ENCODE measurements at regions not wholly inside any gene's neighbourhood (a gene's known extent, or its start where the extent isn't known, plus 50 kb on each side); places are given as distances from the start of the nearest gene placed in this dataset.
"Not testable (repeated sequence)": the region's sequence is repeated elsewhere in the genome, so short reads cannot be mapped to it uniquely, and the experiment has no call there.

- H3K9me3 ChIP-seq (ENCODE audit: low read length) = no peaks in the 10 kb centered on the region
- TF ChIP-seq CTCF (conservative IDR thresholded peaks at IDR 0.05; ENCODE audit: low read length) = no peak
- TF ChIP-seq EZH2phosphoT487 (IDR thresholded peaks at IDR 0.05; ENCODE audit: borderline replicate concordance, low read depth, low read length) = no peak
- intact Hi-C loops (cut with micrococcal nuclease; ENCODE audit: unreplicated experiment) = no loop called here
Observed at GRCh38 chr20:26207237-26207966, 510.7 kb upstream of the ZNF337 start.

DNA sequence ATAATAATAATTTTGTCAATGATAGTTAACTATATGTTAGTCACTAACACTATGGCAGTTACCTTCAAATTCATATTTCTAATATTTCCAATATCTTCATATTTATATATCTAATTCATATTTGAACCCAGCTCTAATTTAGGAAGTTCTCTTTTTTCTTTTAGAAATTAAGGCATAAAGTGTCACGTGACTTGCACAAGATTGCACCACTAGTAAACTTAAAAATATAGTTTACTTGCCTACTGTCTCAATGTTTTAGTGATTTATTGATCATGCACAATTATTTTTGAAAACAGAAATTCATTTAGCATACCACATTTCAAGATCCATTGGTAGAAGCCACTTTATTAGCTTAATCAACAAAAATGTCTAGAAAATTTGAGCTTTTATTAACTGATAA, 508.7 kb upstream of the ZNF337 start:
- Histone ChIP-seq H3K4me3 (ENCODE audit: low read depth, low read length, poor library complexity, severe bottlenecking) (no peak overlapping the region), H3K36me3 (ENCODE audit: insufficient read depth, low read length) (no peaks in the 10 kb centered on the region), H4K20me1 (ENCODE audit: insufficient read depth, low read length) (no peaks in the 10 kb centered on the region), H2AFZ (ENCODE audit: low read length) (no peak overlapping the region), H3K79me2 (ENCODE audit: insufficient read depth, low read depth, low read length) (no peaks in the 10 kb centered on the region), H3K9me3 (ENCODE audit: low read length) (peaks cover 6% of the 10 kb centered on the region; the same call in 1 of the 2 replicates), H3K4me2 (ENCODE audit: low read length) (no peak overlapping the region), H3K4me1 (ENCODE audit: insufficient read depth, low read length, poor library complexity, severe bottlenecking) (no peaks in the 10 kb centered on the region), H3K9me2 (ENCODE audit: insufficient read depth, low read length) (no peaks in the 10 kb centered on the region), H3K27ac (ENCODE audit: low read depth, low read length, poor library complexity, severe bottlenecking) (no peak overlapping the region)
- intact Hi-C loops (cut with micrococcal nuclease; ENCODE audit: unreplicated experiment) = no loop called here
- no peak for DNase-seq (ENCODE audit: low spot score)
- TF ChIP-seq EZH2phosphoT487 (IDR thresholded peaks at IDR 0.05; ENCODE audit: borderline replicate concordance, low read depth, low read length) (no peak), CTCF (conservative IDR thresholded peaks at IDR 0.05; ENCODE audit: low read length) (no peak)
- ChIA-PET CTCF (ENCODE audit: unreplicated experiment) (no interaction called here), POLR2A (interaction anchor here (0.5 to 0.8 kb wide), 3 partner anchors 12 to 1925 kb away, joined by 3 to 5 read pairs (median 4); no protein-coding TSS in a partner anchor)
- BruUV-seq (replicated peaks) = no TSS peak

More at GRCh38 chr20:26207237-26207966, 510.7 kb upstream of the ZNF337 start:
- ChIA-PET POLR2A (no interaction called here), CTCF (ENCODE audit: unreplicated experiment) (no interaction called here)
- Histone ChIP-seq H3K4me2 (ENCODE audit: low read length) (no peak overlapping the region), H3K4me3 (ENCODE audit: low read depth, low read length, poor library complexity, severe bottlenecking) (no peak overlapping the region), H3K9me2 (ENCODE audit: insufficient read depth, low read length) (no peaks in the 10 kb centered on the region), H4K20me1 (ENCODE audit: insufficient read depth, low read length) (no peaks in the 10 kb centered on the region), H3K27ac (ENCODE audit: low read depth, low read length, poor library complexity, severe bottlenecking) (no peak overlapping the region), H3K4me1 (ENCODE audit: insufficient read depth, low read length, poor library complexity, severe bottlenecking) (no peaks in the 10 kb centered on the region), H3K79me2 (ENCODE audit: insufficient read depth, low read depth, low read length) (no peaks in the 10 kb centered on the region), H3K36me3 (ENCODE audit: insufficient read depth, low read length) (no peaks in the 10 kb centered on the region), H2AFZ (ENCODE audit: low read length) (no peak overlapping the region)
- DNase-seq (ENCODE audit: low spot score) = no peak
- no TSS peak for BruUV-seq (replicated peaks)

DNA sequence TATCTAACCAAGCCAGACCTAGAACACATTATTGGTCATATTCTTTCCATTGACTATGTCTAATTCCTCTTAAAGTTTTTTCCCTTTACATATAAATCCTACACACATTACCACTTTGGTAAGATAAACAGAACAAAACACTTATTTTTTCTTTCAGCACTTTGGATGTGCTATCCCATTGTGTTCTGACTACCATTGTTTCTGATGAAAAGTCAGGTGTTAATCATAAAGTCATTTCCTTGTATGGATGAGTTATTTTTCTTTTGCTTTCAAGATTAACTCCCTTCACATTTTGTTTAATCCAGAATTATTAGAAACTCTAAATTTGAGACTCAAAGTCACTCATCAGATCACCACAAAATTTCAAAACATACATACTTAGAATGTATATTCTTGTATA, 504.4 kb upstream of the ZNF337 start:
- H3K27ac ChIP-seq (ENCODE audit: low read depth, low read length, poor library complexity, severe bottlenecking); H3K4me2 ChIP-seq (ENCODE audit: low read length); CTCF ChIA-PET (ENCODE audit: unreplicated experiment); H3K79me2 ChIP-seq (ENCODE audit: insufficient read depth, low read depth, low read length); H4K20me1 ChIP-seq (ENCODE audit: insufficient read depth, low read length); H2AFZ ChIP-seq (ENCODE audit: low read length); BruUV-seq (replicated peaks); H3K4me3 ChIP-seq (ENCODE audit: low read depth, low read length, poor library complexity, severe bottlenecking); H3K4me1 ChIP-seq (ENCODE audit: insufficient read depth, low read length, poor library complexity, severe bottlenecking); H3K9me2 ChIP-seq (ENCODE audit: insufficient read depth, low read length); H3K9me3 ChIP-seq (ENCODE audit: low read length); POLR2A ChIA-PET; intact Hi-C loops (cut with micrococcal nuclease; ENCODE audit: unreplicated experiment); H3K36me3 ChIP-seq (ENCODE audit: insufficient read depth, low read length); DNase-seq (ENCODE audit: low spot score): not testable (repeated sequence)

DNA sequence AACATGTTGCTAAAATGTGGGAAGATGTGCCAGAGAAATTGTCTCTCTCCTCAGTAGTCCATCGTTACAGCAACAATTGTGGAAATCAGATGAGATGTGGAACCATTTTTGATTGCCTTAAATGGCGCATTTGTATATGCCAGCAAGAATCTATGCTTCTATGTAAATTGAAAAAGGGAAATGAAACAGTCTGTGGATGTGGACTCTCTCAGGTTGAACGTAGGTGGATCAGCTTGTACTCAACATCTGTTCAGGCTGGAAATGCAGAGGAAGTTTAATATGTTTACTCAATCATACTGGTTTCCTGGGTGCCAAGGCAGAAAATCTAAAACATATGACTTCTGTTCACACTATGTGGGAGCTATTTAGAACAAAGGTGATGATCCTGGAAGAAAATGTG, 490.7 kb upstream of the ZNF337 start:
- H3K4me2 ChIP-seq (ENCODE audit: low read length); H3K27ac ChIP-seq (ENCODE audit: low read depth, low read length, poor library complexity, severe bottlenecking); H3K4me1 ChIP-seq (ENCODE audit: insufficient read depth, low read length, poor library complexity, severe bottlenecking); CTCF ChIA-PET (ENCODE audit: unreplicated experiment); H2AFZ ChIP-seq (ENCODE audit: low read length); intact Hi-C loops (cut with micrococcal nuclease; ENCODE audit: unreplicated experiment); H3K4me3 ChIP-seq (ENCODE audit: low read depth, low read length, poor library complexity, severe bottlenecking); DNase-seq (ENCODE audit: low spot score); H3K79me2 ChIP-seq (ENCODE audit: insufficient read depth, low read depth, low read length); H3K36me3 ChIP-seq (ENCODE audit: insufficient read depth, low read length); POLR2A ChIA-PET; H3K9me3 ChIP-seq (ENCODE audit: low read length); H3K9me2 ChIP-seq (ENCODE audit: insufficient read depth, low read length); H4K20me1 ChIP-seq (ENCODE audit: insufficient read depth, low read length); BruUV-seq (replicated peaks): not testable (repeated sequence)

GRCh38 chr20:26183720-26184119, 487.1 kb upstream of the ZNF337 start:
- POLR2A ChIA-PET; H3K9me2 ChIP-seq (ENCODE audit: insufficient read depth, low read length); DNase-seq (ENCODE audit: low spot score); BruUV-seq (replicated peaks); CTCF ChIA-PET (ENCODE audit: unreplicated experiment); H3K36me3 ChIP-seq (ENCODE audit: insufficient read depth, low read length); H3K27ac ChIP-seq (ENCODE audit: low read depth, low read length, poor library complexity, severe bottlenecking); H2AFZ ChIP-seq (ENCODE audit: low read length); H3K79me2 ChIP-seq (ENCODE audit: insufficient read depth, low read depth, low read length); H3K4me3 ChIP-seq (ENCODE audit: low read depth, low read length, poor library complexity, severe bottlenecking); H3K9me3 ChIP-seq (ENCODE audit: low read length); H3K4me1 ChIP-seq (ENCODE audit: insufficient read depth, low read length, poor library complexity, severe bottlenecking); intact Hi-C loops (cut with micrococcal nuclease; ENCODE audit: unreplicated experiment); H3K4me2 ChIP-seq (ENCODE audit: low read length); H4K20me1 ChIP-seq (ENCODE audit: insufficient read depth, low read length): not testable (repeated sequence)
